Effector memory CD8-positive, alpha-beta T cell (primary cell): ENCODE measurements at regions not wholly inside any gene's neighbourhood (a gene's known extent, or its start where the extent isn't known, plus 50 kb on each side); places are given as distances from the start of the nearest gene placed in this dataset.

Experiments used
- ATAC-seq: fragments of 150-1000 bp; cut with Tn5 transposase; replicated peaks from 2 replicates; pipeline ENCODE4 v1.10.0; 2021; ENCODE audit warnings: mild to moderate bottlenecking, moderate library complexity
- DNase-seq, 3 experiments: peaks; one replicate each; pipeline ENCODE4 v3.0.0; 2021
- H3K27ac Mint-ChIP-seq, 2 donors: one replicate each; pipeline ENCODE4 v1.8.0; 2022; ENCODE audit warnings: mild to moderate bottlenecking in 2 of 2, mixed read lengths in 2 of 2, moderate library complexity in 2 of 2
- H3K27me3 Mint-ChIP-seq, 2 donors: one replicate each; pipeline ENCODE4 v1.8.0; 2022; ENCODE audit warnings: mixed read lengths in 2 of 2
- H3K36me3 Mint-ChIP-seq: one replicate; pipeline ENCODE4 v1.8.0; 2022; ENCODE audit warnings: mild to moderate bottlenecking, moderate library complexity, mixed read lengths; ENCODE audit not compliant: insufficient read depth
- H3K4me1 Mint-ChIP-seq, 2 donors: one replicate each; pipeline ENCODE4 v1.8.0; 2022; ENCODE audit warnings: low read depth in 2 of 2, mixed read lengths in 2 of 2
- H3K4me3 Mint-ChIP-seq, 2 donors: one replicate each; pipeline ENCODE4 v1.8.0; 2022; ENCODE audit warnings: mild to moderate bottlenecking in 2 of 2, mixed read lengths in 2 of 2, moderate library complexity in 2 of 2
- H3K9me3 Mint-ChIP-seq, 2 donors: one replicate each; pipeline ENCODE4 v1.8.0; 2022; ENCODE audit warnings: mixed read lengths in 2 of 2

DNA sequence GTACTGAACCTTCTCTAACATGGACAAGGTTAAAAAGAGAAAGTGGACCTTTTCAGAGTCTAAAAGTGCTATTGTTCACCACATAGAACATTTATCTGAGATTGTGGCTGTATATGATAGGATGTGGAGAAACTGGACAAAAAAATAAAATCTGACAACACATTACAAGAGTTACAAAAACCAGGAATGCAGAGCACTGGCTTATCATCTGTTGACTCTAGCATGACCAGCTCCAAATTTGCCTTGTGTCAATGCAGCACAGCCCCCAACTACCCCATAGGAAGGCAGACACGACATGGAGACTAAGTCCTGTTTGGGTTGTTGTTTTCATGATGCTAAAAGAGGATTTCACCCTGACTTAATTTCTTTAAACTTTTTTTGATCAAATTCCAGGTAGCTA, 436.9 kb upstream of the MARCKS start:
- Mint-ChIP-seq H3K27me3 (no peaks in the 10 kb centered on the region), H3K4me3 (no peak overlapping the region), H3K4me1 (no peaks in the 10 kb centered on the region), H3K27ac (no peak overlapping the region), H3K36me3 (no peaks in the 10 kb centered on the region), H3K9me3 (no peaks in the 10 kb centered on the region)
- ATAC-seq (no peak), DNase-seq (no peak)

DNA sequence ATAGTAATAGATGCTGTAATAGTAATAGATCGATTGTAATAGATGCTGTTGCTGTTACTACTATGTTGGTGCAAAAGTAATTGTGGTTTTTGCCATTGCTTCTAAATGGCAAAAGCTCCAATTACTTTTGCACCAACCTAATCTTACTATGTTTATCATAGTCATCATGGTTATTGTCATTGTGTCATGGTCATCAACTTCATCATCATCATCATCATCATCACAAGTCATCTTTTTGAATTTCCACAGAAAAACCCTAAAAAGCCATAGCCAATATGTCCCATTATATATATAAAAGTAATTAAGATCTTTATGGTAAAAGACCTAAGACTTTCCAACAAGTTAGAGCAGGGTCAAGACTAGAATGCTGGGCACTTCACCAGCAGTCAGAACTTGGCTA, 435.1 kb upstream of the MARCKS start:
- H3K4me3 Mint-ChIP-seq, result no peak overlapping the region
- no peaks in the 10 kb centered on the region for H3K4me1 Mint-ChIP-seq
- no peaks in the 10 kb centered on the region for H3K36me3 Mint-ChIP-seq
- H3K27ac Mint-ChIP-seq, result no peak overlapping the region
- DNase-seq (no peak), ATAC-seq (no peak)
- no peaks in the 10 kb centered on the region for H3K9me3 Mint-ChIP-seq
- H3K27me3 Mint-ChIP-seq, result no peaks in the 10 kb centered on the region

DNA sequence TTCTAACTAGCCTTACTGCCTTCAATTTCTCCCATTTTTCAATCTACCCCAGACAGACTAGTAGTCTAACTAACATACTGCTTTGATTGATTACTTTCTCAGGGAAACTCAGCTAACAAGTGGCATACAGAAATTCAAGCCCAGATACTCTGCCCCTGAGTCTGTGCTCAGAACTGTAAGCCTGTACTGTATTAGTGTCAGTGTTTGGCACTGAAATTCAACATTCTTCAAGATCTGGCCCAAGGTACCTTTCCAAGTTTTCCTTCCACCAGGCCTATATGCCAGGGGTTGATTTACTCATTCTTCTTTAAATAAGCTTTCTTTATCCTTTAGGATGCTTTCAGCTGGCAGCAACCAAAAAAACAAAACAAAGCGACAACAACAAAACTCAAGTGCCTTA, 433.2 kb upstream of the MARCKS start:
- Mint-ChIP-seq H3K27me3 (no peaks in the 10 kb centered on the region), H3K27ac (no peak overlapping the region), H3K9me3 (no peaks in the 10 kb centered on the region), H3K36me3 (no peaks in the 10 kb centered on the region), H3K4me1 (no peaks in the 10 kb centered on the region), H3K4me3 (no peak overlapping the region)
- ATAC-seq (no peak), DNase-seq (no peak)

- Mint-ChIP-seq H3K4me1 (no peaks in the 10 kb centered on the region), H3K27ac (no peak overlapping the region), H3K36me3 (no peaks in the 10 kb centered on the region), H3K9me3 (no peaks in the 10 kb centered on the region), H3K4me3 (no peak overlapping the region), H3K27me3 (no peaks in the 10 kb centered on the region)
- no peak for ATAC-seq
- DNase-seq, result no peak
Measured at GRCh38 chr6:113425977-113426660, 431.0 kb upstream of the MARCKS start.

DNA sequence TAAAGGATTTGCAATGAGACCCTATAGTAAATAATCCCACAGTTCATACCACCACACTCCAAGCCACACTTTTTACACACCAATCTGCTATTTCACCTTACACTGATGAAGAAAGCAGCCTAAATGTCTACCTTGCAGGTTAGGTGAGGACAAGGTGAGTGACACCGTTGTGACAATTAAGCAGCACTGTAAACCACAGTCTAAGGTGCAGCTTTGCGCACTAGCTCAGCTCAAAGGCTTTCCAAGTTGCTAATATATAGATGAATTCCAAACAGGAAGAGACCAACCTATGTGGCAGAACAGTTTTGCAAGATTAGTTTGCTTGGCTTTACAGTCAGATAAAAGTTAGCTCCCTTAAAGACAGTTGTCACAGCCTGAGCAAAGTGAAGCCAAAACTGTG, 429.5 kb upstream of the MARCKS start:
- no peaks in the 10 kb centered on the region for H3K9me3 Mint-ChIP-seq
- DNase-seq, result no peak
- no peak overlapping the region for H3K4me3 Mint-ChIP-seq
- H3K36me3 Mint-ChIP-seq, result no peaks in the 10 kb centered on the region
- ATAC-seq, result no peak
- H3K4me1 Mint-ChIP-seq, result no peaks in the 10 kb centered on the region
- H3K27ac Mint-ChIP-seq, result no peak overlapping the region
- no peaks in the 10 kb centered on the region for H3K27me3 Mint-ChIP-seq

DNA sequence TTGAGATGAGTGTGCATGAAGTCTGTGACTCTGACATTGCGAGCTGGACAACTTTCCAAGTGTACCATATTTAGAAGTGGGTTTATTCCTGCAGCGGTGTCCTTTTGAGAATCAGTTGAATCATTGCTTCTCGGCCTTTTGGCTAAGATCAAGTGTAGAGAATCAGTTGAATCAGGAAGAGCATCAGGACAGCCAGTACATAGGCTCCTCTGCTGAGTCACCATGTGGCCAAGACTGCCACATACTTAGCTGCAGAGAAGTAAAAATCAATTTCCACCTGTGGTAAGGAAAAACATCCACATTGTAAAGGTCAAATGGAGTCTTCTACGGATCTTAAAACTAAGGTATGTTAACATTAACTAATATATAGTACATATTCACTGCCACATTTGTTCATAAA, 428.4 kb upstream of the MARCKS start:
- H3K4me1 Mint-ChIP-seq, result no peaks in the 10 kb centered on the region
- no peaks in the 10 kb centered on the region for H3K27me3 Mint-ChIP-seq
- no peak overlapping the region for H3K27ac Mint-ChIP-seq
- no peak for DNase-seq
- no peaks in the 10 kb centered on the region for H3K36me3 Mint-ChIP-seq
- H3K4me3 Mint-ChIP-seq, result no peak overlapping the region
- no peaks in the 10 kb centered on the region for H3K9me3 Mint-ChIP-seq
- ATAC-seq, result no peak

- H3K9me3 Mint-ChIP-seq, result no peaks in the 10 kb centered on the region
- no peak for ATAC-seq
- H3K27ac Mint-ChIP-seq, result no peak overlapping the region
- no peaks in the 10 kb centered on the region for H3K27me3 Mint-ChIP-seq
- no peaks in the 10 kb centered on the region for H3K4me1 Mint-ChIP-seq
- no peak overlapping the region for H3K4me3 Mint-ChIP-seq
- DNase-seq, result no peak
- no peaks in the 10 kb centered on the region for H3K36me3 Mint-ChIP-seq
Measured at GRCh38 chr6:113432521-113433334, 424.4 kb upstream of the MARCKS start.

DNA sequence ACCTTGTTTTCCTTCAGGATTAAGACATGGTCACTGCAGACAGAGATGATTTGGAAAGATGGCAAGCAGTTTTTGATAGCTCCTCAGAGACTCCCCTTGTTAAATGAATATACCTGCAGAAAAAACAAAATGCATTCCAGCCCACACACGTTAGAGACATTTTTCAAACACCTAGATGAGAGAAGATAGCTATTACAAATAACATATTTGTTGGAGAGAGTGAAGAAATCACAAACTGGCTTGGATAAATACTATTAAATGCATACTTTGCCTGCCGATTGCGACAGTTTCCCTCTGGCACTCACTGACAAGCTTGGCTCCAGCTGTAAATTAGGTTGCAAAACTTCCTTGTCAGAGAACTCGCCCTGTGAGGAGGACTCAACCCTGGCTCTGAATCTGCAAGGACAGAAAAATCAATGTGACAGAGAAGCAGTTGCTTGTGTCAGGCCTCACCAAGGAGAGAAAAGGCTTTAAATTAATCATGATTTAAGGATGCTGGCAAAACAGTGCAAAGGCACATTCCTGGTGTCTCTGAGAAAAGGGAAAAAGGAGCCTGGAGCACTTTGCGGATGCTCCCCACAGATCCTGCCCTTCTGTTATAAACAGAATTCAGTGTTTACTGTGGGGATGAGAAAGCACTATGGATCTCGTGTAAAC, 423.7 kb upstream of the MARCKS start:
- no peaks in the 10 kb centered on the region for H3K9me3 Mint-ChIP-seq
- no peaks in the 10 kb centered on the region for H3K36me3 Mint-ChIP-seq
- H3K4me3 Mint-ChIP-seq, result no peak overlapping the region
- no peaks in the 10 kb centered on the region for H3K27me3 Mint-ChIP-seq
- no peak overlapping the region for H3K27ac Mint-ChIP-seq
- no peaks in the 10 kb centered on the region for H3K4me1 Mint-ChIP-seq
- ATAC-seq (no peak), DNase-seq (no peak)

GRCh38 chr6:113434641-113435040, 422.5 kb upstream of the MARCKS start:
- Mint-ChIP-seq H3K4me3 (no peak overlapping the region), H3K27me3 (no peaks in the 10 kb centered on the region), H3K4me1 (no peaks in the 10 kb centered on the region), H3K27ac (no peak overlapping the region), H3K36me3 (no peaks in the 10 kb centered on the region), H3K9me3 (peaks cover 0 to under 1% of the 10 kb centered on the region in 2 donors)
- ATAC-seq, result no peak
- no peak for DNase-seq

DNA sequence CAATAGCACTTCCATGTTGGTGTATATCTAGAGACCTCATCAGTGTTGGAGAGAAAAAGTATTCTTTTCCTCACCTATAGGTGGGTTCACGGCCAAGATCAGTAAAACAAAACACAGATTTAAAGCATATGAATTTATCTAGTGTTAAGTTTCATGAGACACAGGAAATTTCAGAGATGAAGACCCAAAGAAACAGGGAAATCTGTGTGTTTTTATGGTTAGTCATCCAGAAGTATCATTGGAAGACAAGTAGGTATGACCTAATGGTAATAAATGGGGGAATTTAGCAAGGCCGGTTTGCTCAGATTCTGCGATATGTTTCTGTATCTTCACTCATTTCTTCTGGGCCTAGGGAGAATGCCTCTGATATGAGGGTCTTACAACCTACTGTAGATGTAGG, 419.6 kb upstream of the MARCKS start:
- no peaks in the 10 kb centered on the region for H3K4me1 Mint-ChIP-seq
- no peak overlapping the region for H3K4me3 Mint-ChIP-seq
- no peaks in the 10 kb centered on the region for H3K27me3 Mint-ChIP-seq
- no peak for ATAC-seq
- H3K9me3 Mint-ChIP-seq, result peaks cover 0 to 3% of the 10 kb centered on the region in 2 donors
- DNase-seq, result no peak
- no peaks in the 10 kb centered on the region for H3K36me3 Mint-ChIP-seq
- no peak overlapping the region for H3K27ac Mint-ChIP-seq

DNA sequence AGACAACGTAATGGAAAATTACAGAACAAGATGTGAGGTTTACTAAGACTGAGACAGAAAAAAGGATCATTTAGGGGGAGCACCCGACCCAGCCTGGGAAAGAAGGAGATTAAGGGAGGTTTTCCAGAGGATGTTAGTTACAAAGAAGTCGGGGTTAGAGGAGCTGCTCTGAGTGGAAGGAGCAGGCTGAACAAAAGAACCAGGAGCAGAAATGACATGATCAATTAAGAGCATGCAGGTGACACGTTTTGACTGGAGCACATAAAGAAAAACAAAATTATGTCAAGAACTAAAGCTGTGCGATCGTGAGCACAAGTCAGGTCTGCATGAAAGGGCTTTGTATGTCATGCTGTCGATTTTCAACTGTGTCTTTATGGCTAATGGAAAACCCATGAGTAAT, 417.3 kb upstream of the MARCKS start:
- Mint-ChIP-seq H3K9me3 (peaks cover 0 to 3% of the 10 kb centered on the region in 2 donors), H3K36me3 (peaks cover 3% of the 10 kb centered on the region), H3K27ac (no peak overlapping the region), H3K4me1 (no peaks in the 10 kb centered on the region), H3K27me3 (no peaks in the 10 kb centered on the region), H3K4me3 (no peak overlapping the region)
- ATAC-seq, result no peak
- no peak for DNase-seq

GRCh38 chr6:113442040-113442439, 415.1 kb upstream of the MARCKS start:
- no peaks in the 10 kb centered on the region for H3K27me3 Mint-ChIP-seq
- H3K27ac Mint-ChIP-seq, result no peak overlapping the region
- no peak overlapping the region for H3K4me3 Mint-ChIP-seq
- ATAC-seq (no peak), DNase-seq (no peak)
- H3K4me1 Mint-ChIP-seq, result no peaks in the 10 kb centered on the region
- H3K36me3 Mint-ChIP-seq, result peaks cover 3% of the 10 kb centered on the region
- H3K9me3 Mint-ChIP-seq, result peaks cover 0 to 3% of the 10 kb centered on the region in 2 donors

GRCh38 chr6:113445201-113445600, 411.9 kb upstream of the MARCKS start:
- no peaks in the 10 kb centered on the region for H3K27me3 Mint-ChIP-seq
- H3K4me3 Mint-ChIP-seq, result no peak overlapping the region

More at GRCh38 chr6:113445201-113445600, 411.9 kb upstream of the MARCKS start:
- H3K36me3 Mint-ChIP-seq, result peaks cover 3% of the 10 kb centered on the region
- no peak for DNase-seq
- no peaks in the 10 kb centered on the region for H3K4me1 Mint-ChIP-seq
- no peaks in the 10 kb centered on the region for H3K9me3 Mint-ChIP-seq
- ATAC-seq, result no peak
- H3K27ac Mint-ChIP-seq, result no peak overlapping the region
